SK-N-MC (cell line): ENCODE measurements at regions not wholly inside any gene's neighbourhood (a gene's known extent, or its start where the extent isn't known, plus 50 kb on each side); places are given as distances from the start of the nearest gene placed in this dataset.

Experiments used
- DNase-seq: peaks from one replicate; pipeline ENCODE4 v3.0.0-alpha.2; 2011; ENCODE audit warnings: low read depth, low spot score
- H3K27ac ChIP-seq: fragments of 200-600 bp; sonication (generic); 2 replicates; pipeline ENCODE4 v1.5.1; 2016; ENCODE audit warnings: mixed run types
- H3K36me3 ChIP-seq: fragments of 200-600 bp; sonication (generic); 2 replicates; pipeline ENCODE4 v1.6.1; 2017; ENCODE audit warnings: antibody characterized with exemption, low read length, mixed read lengths; ENCODE audit not compliant: insufficient read depth
- H3K4me3 ChIP-seq: fragments of 200-600 bp; sonication (generic); 2 replicates; pipeline ENCODE4 v1.5.1; 2016
- H3K9ac ChIP-seq: fragments of 200-600 bp; sonication (generic); 2 replicates; pipeline ENCODE4 v1.8.0; 2017; ENCODE audit warnings: mixed run types, mixed read lengths; ENCODE audit not compliant: insufficient read length
- H3K9me3 ChIP-seq: fragments of 200-600 bp; sonication (generic); 2 replicates; pipeline ENCODE4 v1.6.1; 2017; ENCODE audit warnings: low read depth, mild to moderate bottlenecking, antibody characterized with exemption, low read length, moderate library complexity, mixed read lengths
- EZH2 ChIP-seq: fragments of 200-600 bp; sonication (generic); IDR thresholded peaks from one replicate; pipeline ENCODE4 v1.6.1; 2017; ENCODE audit warnings: antibody characterized with exemption
- FOXP2 ChIP-seq: optimal IDR thresholded peaks from 2 replicates; pipeline ENCODE3; 2011; ENCODE audit warnings: mild to moderate bottlenecking, moderate library complexity; ENCODE audit not compliant: insufficient read depth; ENCODE audit errors: extremely low read length, control extremely low read depth
- POLR2AphosphoS5 ChIP-seq: IDR thresholded peaks from 2 replicates; pipeline ENCODE4 v1.6.1; 2012; ENCODE audit warnings: mild to moderate bottlenecking, low read depth, low read length, borderline replicate concordance

- Histone ChIP-seq H3K9me3 (no peaks in the 10 kb centered on the region), H3K36me3 (no peaks in the 10 kb centered on the region), H3K4me3 (no peak overlapping the region), H3K9ac (no peak overlapping the region), H3K27ac (no peak overlapping the region)
- TF ChIP-seq EZH2 = no peak
- TF ChIP-seq POLR2AphosphoS5 = no peak
- no peak for TF ChIP-seq FOXP2
- no peak for DNase-seq
Observed at GRCh38 chr5:34491251-34491620, 164.9 kb upstream of the RAI14 start.

DNA sequence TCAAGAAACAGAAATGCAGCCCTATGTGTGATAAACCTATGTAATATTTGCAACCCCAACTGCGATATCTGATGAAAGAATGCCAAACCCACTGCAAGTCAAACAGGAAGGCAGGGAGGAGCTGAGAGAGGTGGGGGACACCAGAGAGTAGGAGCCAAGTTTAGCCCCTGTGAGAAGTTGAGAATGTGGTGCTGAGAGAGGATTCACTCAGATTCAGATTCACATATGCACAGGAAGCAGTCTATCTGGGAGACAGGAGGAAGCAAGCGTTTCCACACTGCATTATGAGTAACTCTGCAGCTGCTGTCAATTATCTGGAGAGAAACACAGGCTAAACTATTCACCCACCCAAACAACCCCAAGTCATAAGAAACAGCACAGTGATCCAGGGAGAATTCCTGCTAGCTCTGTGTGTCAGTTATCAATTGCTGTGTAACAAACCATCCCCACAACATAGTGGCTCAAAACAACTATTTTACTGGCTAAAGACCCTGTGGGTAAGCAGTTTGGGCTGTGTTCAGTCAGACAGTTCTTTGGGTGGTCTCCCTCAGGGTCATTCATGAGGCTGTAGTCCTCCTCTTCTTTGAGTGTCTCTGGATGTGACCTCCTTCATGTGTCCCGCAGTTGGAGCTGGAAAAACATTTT, 161.9 kb upstream of the RAI14 start:
- H3K4me3 ChIP-seq = no peak overlapping the region
- H3K27ac ChIP-seq = no peak overlapping the region
- H3K36me3 ChIP-seq = no peaks in the 10 kb centered on the region
- H3K9ac ChIP-seq = no peak overlapping the region
- DNase-seq = no peak
- TF ChIP-seq EZH2 (no peak), FOXP2 (no peak), POLR2AphosphoS5 (no peak)
- no peaks in the 10 kb centered on the region for H3K9me3 ChIP-seq

DNA sequence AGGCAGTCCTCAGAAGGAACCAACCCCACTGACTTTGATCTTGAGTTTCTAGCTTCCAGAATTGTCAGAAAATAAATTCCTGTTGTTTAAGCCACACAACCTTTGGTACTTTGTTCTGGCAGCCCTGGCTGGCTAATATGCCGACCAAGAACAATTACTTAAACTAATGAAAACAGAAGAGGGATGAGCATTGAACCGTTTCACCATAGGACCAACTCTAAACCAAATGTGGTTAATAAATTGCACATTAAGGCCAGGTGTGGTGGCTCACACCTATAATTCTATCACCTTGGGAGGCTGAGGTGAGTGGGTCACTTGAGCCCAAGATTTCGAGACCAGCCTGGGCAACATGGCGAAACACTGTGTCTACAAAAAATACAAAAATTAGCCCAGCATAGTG, 160.9 kb upstream of the RAI14 start:
- Histone ChIP-seq H3K4me3 (no peak overlapping the region), H3K36me3 (no peaks in the 10 kb centered on the region), H3K27ac (no peak overlapping the region), H3K9ac (no peak overlapping the region), H3K9me3 (no peaks in the 10 kb centered on the region)
- DNase-seq = no peak
- TF ChIP-seq FOXP2 (no peak), EZH2 (no peak), POLR2AphosphoS5 (no peak)

GRCh38 chr5:34496260-34496691, 159.9 kb upstream of the RAI14 start:
- TF ChIP-seq POLR2AphosphoS5 (no peak), FOXP2 (no peak), EZH2 (no peak)
- Histone ChIP-seq H3K4me3 (no peak overlapping the region), H3K36me3 (no peaks in the 10 kb centered on the region), H3K9me3 (no peaks in the 10 kb centered on the region), H3K27ac (no peak overlapping the region), H3K9ac (no peak overlapping the region)
- no peak for DNase-seq

- no peak overlapping the region for H3K9ac ChIP-seq
- no peak overlapping the region for H3K27ac ChIP-seq
- TF ChIP-seq EZH2 = no peak
- TF ChIP-seq FOXP2 = no peak
- TF ChIP-seq POLR2AphosphoS5 = no peak
Observed at GRCh38 chr5:34496701-34497469, 159.2 kb upstream of the RAI14 start.

DNA sequence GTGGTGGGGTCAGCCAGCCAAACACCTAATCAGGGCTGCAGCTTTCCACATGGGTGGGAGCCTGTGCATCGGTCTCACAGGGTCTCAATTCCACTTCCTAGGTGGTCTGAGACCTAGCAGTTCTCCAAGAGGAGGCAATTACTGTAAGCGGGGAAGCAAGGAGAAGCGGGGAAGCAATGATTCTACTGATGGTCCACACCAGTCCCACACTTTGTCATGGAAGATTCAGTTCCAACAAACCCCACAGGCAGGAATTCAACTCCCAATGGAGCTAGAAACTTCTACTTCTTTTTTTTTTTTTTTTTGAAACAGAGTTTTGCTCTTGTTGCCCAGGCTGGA, 158.7 kb upstream of the RAI14 start:
- DNase-seq = no peak
- H3K27ac ChIP-seq = no peak overlapping the region
- H3K4me3 ChIP-seq = no peak overlapping the region
- no peaks in the 10 kb centered on the region for H3K9me3 ChIP-seq
- no peaks in the 10 kb centered on the region for H3K36me3 ChIP-seq
- no peak for TF ChIP-seq EZH2
- no peak for TF ChIP-seq FOXP2
- TF ChIP-seq POLR2AphosphoS5 = no peak
- no peak overlapping the region for H3K9ac ChIP-seq

More at GRCh38 chr5:34496701-34497469, 159.2 kb upstream of the RAI14 start:
- Histone ChIP-seq H3K36me3 (no peaks in the 10 kb centered on the region), H3K4me3 (no peak overlapping the region), H3K9me3 (no peaks in the 10 kb centered on the region)
- DNase-seq = no peak

- Histone ChIP-seq H3K36me3 (no peaks in the 10 kb centered on the region), H3K27ac (no peak overlapping the region), H3K9me3 (no peaks in the 10 kb centered on the region), H3K4me3 (no peak overlapping the region), H3K9ac (no peak overlapping the region)
- TF ChIP-seq POLR2AphosphoS5 (no peak), FOXP2 (no peak), EZH2 (no peak)
- DNase-seq = no peak
Observed at GRCh38 chr5:34498572-34498971, 157.6 kb upstream of the RAI14 start.

DNA sequence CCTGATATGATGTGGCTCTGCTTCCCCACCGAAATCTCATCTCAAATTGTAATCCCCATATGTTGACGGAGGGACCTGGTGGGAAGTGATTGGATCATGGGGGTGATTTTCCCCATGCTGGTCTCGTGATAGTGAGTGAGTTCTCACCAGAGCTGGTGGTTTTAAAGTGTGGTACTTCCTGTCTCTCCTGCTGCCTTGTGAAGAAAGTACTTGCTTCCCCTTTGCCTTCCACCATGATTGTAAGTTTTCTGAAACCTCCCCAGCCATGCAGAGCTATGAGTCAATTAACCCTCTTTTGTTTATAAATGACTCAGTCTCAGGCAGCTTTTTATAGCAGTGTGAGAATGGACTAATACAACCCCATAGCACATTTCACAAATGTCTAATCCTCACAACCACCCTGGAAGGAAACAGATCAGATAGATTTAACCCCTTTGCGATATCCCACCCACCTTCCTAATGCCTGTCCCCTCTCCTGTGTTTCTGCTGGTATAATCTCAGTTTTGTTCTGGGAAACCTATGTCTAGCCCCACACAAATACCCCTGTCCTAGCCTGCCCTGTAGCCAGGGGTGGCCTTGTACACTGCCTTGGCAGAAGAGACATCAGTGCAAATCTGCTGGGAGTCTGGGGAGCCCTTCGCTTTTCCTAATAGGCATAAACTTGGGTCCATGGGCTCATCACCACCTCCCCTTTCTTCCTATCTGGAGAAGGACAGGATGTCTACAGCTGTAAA, 157.0 kb upstream of the RAI14 start:
- Histone ChIP-seq H3K27ac (no peak overlapping the region), H3K4me3 (no peak overlapping the region), H3K36me3 (no peaks in the 10 kb centered on the region), H3K9ac (no peak overlapping the region), H3K9me3 (no peaks in the 10 kb centered on the region)
- DNase-seq = no peak
- TF ChIP-seq EZH2 (no peak), FOXP2 (no peak), POLR2AphosphoS5 (no peak)
